ENCODE measurements at regions not wholly inside any gene's neighbourhood (a gene's known extent, or its start where the extent isn't known, plus 50 kb on each side); places are given as distances from the start of the nearest gene placed in this dataset.

DNA sequence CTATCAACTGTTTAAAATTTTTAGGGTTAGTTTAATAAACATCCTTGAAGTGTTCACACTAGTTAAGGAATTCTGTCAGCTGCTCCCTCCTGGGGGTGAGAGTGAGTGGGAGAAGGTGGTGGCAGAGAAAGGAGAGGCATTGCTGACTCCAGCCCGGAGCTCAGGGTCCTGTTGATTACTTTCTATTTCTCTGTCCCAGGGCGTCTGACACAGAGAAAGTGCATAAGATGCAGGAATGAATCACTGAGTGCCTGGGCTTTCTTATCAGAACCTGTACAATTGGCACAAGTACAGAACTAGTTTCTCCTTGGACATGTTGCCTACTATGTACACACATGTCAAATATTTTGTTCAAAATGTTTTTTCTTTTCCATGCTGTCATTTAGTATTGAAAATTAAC is 410.8 kb upstream of the COBL start:
- TF ChIP-seq, protein P1, sequence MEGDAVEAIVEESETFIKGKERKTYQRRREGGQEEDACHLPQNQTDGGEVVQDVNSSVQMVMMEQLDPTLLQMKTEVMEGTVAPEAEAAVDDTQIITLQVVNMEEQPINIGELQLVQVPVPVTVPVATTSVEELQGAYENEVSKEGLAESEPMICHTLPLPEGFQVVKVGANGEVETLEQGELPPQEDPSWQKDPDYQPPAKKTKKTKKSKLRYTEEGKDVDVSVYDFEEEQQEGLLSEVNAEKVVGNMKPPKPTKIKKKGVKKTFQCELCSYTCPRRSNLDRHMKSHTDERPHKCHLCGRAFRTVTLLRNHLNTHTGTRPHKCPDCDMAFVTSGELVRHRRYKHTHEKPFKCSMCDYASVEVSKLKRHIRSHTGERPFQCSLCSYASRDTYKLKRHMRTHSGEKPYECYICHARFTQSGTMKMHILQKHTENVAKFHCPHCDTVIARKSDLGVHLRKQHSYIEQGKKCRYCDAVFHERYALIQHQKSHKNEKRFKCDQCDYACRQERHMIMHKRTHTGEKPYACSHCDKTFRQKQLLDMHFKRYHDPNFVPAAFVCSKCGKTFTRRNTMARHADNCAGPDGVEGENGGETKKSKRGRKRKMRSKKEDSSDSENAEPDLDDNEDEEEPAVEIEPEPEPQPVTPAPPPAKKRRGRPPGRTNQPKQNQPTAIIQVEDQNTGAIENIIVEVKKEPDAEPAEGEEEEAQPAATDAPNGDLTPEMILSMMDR (IDR thresholded peaks at IDR 0.05; ENCODE audit: low read depth, low read length), result no peak
- H3K4me3 ChIP-seq (ENCODE audit: low read depth, low read length), result no peak overlapping the region

DNA sequence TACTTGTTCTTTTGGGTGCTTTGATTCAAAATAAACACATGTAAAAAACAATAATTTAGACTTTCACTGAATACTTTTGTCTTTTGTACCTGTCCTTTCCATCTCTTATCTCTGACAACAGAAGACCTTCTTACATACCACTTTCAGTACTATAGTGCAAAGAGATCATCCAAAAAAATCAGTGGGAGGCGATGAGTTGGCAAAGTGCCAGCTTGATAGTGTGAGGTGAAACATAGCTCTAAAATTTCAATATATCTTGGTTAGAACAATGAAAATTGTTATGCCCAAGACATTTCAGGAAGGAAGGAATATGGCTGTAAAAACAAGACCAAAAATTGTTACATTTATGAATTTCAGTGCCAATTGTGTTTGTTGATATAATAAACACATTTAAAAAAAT is 390.2 kb upstream of the COBL start:
- TF ChIP-seq, protein P1 (IDR thresholded peaks at IDR 0.05; ENCODE audit: low read depth, low read length), result no peak
- H3K4me3 ChIP-seq (ENCODE audit: low read depth, low read length), result no peak overlapping the region

DNA sequence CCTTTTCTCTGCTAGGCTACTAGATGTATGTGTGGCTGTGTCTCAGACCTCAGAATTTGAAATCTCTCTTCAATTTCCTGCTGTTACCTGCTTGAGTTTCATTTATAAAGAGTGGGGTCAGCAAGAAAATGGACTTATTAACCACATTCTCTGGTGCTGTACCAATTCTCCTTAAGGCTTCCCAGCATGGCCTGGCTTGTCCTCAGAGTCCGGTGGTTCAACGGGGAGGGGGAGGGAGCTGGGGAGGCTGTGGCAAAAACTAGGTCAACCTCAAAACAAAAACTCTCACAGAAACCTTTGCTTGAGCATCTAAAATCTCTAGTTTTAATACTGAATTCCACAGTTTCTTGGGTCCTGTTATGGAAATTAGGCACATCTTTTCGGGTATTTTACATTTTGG is 389.1 kb upstream of the COBL start:
- no peak overlapping the region for H3K4me3 ChIP-seq (ENCODE audit: low read depth, low read length)
- TF ChIP-seq, protein P1 (IDR thresholded peaks at IDR 0.05; ENCODE audit: low read depth, low read length), result no peak

DNA sequence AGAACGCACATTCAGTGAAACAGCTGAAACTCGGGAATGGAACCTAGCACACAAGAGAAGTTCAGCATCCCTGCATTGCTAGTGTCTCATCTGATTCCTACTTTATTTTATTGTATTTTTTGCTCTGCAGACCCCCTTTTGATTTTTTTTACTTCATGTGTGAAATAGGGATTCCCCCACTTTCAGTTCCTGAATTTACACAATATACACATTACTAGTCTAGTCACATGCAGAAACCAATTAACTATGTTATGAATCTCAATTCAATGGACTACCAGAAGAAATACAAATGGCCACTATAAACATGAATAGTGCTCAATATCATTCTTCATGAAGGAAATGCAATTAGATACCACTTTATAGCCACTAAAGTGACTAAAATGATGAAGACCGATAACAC is 386.1 kb upstream of the COBL start:
- H3K4me3 ChIP-seq (ENCODE audit: low read depth, low read length), result no peak overlapping the region
- TF ChIP-seq, protein P1 (IDR thresholded peaks at IDR 0.05; ENCODE audit: low read depth, low read length), result no peak

DNA sequence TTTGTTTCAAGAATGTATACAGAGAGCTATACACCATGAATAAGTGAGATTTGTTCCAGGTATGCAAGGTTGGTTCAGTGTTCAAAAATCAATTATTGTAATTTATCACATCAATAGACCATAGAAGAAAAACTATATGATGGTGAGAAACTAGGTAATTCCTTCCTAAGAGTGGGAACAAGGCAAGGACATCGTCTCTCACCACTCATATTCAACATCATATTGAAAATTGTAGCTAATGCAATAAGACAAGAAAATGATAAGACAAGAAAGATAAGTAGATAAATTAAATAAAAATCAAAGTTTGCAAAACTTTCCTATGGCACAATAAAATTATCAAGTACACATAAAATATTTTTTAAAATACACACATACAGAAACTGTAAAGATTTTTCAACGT is 385.3 kb upstream of the COBL start:
- no peak overlapping the region for H3K4me3 ChIP-seq (ENCODE audit: low read depth, low read length)
- TF ChIP-seq, protein P1 (IDR thresholded peaks at IDR 0.05; ENCODE audit: low read depth, low read length), result no peak

DNA sequence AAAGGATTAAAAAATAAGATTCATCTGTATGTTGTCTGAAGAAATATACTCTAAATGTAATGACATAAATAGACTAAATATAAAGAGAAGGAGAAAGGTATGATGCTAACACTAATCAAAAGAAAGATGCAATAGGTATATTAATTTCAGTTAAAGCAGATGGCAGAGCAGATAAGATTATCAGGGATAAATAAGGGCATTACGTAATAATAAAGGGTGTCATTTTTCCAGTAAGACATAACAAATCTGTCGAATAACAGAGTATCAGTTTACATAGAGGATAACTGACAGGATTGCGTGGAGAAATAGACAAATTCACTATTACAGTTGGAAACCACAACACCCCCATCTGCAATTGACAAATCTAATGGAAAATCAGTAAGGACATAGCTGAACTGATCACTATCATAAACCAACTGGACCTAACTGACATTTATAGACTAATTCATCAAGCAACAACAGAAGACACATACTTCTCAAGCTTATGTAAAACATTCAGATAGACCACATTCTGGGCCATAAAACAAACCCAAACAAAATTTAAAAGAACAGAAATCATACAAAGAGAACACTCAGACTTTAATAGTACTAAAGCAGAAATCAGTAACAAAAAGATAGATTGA is 384.1 kb upstream of the COBL start:
- H3K4me3 ChIP-seq (ENCODE audit: low read depth, low read length), result no peak overlapping the region
- TF ChIP-seq, protein P1 (IDR thresholded peaks at IDR 0.05; ENCODE audit: low read depth, low read length), result no peak

DNA sequence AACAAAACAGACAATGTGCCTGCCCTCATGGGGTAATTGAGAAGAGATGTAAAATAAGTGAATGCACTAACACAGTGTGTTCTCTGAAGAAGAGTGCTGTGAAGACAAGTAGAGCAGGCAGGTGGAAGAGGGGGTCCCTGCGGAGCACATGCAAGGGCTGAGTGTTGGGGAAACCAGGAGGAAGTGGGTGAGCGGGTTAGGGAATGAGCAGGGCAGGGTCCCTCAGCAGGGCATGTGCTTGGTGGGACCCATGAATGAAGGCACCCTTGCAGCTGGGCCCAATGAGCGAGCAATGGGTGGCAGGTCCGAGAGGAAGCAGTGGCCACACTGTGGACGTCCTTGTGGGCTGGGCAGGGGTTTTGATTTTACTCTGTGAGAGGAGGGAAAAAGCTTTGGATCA is 376.6 kb upstream of the COBL start:
- TF ChIP-seq, protein P1 (IDR thresholded peaks at IDR 0.05; ENCODE audit: low read depth, low read length), result no peak
- no peak overlapping the region for H3K4me3 ChIP-seq (ENCODE audit: low read depth, low read length)
